H1 (cell line): ENCODE measurements at regions not wholly inside any gene's neighbourhood (a gene's known extent, or its start where the extent isn't known, plus 50 kb on each side); places are given as distances from the start of the nearest gene placed in this dataset.

Source experiments
- BCL11A ChIP-seq, 2 experiments: IDR thresholded peaks; one replicate each; pipeline ENCODE4 v1.6.1; 2011; ENCODE audit warnings: low read depth in 2 of 2, low read length in 2 of 2, mild to moderate bottlenecking in 2 of 2
- CHD2 ChIP-seq: IDR thresholded peaks from 2 replicates; pipeline ENCODE4 v1.6.1; 2012; ENCODE audit warnings: low read length, improper control_type of control experiment
- CTCF ChIP-seq, 3 experiments: IDR thresholded peaks; 1 replicate in 2 of 3; 2 replicates in 1 of 3; pipeline versions ENCODE4 v1.5.1 to v1.6.1; 2011; ENCODE audit warnings: low read length in 3 of 3, mild to moderate bottlenecking in 3 of 3, inconsistent platforms in 2 of 3, low read depth in 1 of 3, moderate library complexity in 1 of 3; ENCODE audit not compliant: insufficient read depth in 1 of 3; ENCODE audit errors: control extremely low read depth in 1 of 3
- E2F6 ChIP-seq: IDR thresholded peaks from 2 replicates; pipeline ENCODE4 v1.6.1; 2012; ENCODE audit warnings: inconsistent platforms
- MAFK ChIP-seq: IDR thresholded peaks from 2 replicates; pipeline ENCODE4 v1.6.1; 2012; ENCODE audit warnings: low read depth, mild to moderate bottlenecking, improper control_type of control experiment, low read length
- NRF1 ChIP-seq: IDR thresholded peaks from 2 replicates; pipeline ENCODE4 v1.6.1; 2011; ENCODE audit warnings: mild to moderate bottlenecking, low read depth, low read length, improper control_type of control experiment
- POLR2A ChIP-seq, 2 experiments: IDR thresholded peaks; 1 replicate in 1 of 2; 2 replicates in 1 of 2; pipeline ENCODE4 v1.6.1; 2011; ENCODE audit warnings: low read depth in 2 of 2, low read length in 2 of 2, mild to moderate bottlenecking in 2 of 2; ENCODE audit errors: control extremely low read depth in 1 of 2
- SIX5 ChIP-seq: IDR thresholded peaks from 2 replicates; pipeline ENCODE4 v1.6.1; 2011; ENCODE audit warnings: mild to moderate bottlenecking, low read depth, low read length
- TCF12 ChIP-seq: IDR thresholded peaks from 2 replicates; pipeline ENCODE4 v1.6.1; 2011; ENCODE audit warnings: low read depth, mild to moderate bottlenecking, low read length
- USF2 ChIP-seq: IDR thresholded peaks from 2 replicates; pipeline ENCODE4 v1.6.1; 2011; ENCODE audit warnings: low read length, improper control_type of control experiment

DNA sequence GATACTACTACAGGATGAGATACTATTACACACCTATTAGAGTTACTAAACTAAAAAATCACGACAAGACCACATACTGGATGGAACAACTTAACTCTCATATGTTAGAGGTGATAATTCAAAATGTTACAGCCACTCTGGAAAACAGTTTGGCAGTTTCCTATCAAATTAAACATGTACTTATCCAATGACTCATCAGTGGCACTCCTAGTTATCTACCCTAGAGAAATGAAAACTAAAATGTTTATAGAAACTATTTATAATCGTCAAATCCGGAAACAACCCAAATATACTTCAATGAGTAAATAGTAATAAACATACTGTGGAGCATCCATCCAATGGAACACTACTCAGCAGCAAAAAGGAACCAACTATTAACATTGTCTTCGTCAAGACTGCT is 137.0 kb upstream of the RBBP8 start:
- no peak for TF ChIP-seq NRF1
- TF ChIP-seq CTCF (IDR thresholded peaks at IDR 0.05; ENCODE audit: control extremely low read depth in 1 of 3, insufficient read depth in 1 of 3, low read depth in 1 of 3, low read length in 3 of 3), result no peak
- no peak for TF ChIP-seq USF2
- TF ChIP-seq MAFK, result no peak
- no peak for TF ChIP-seq SIX5
- TF ChIP-seq POLR2A (IDR thresholded peaks at IDR 0.05; ENCODE audit: control extremely low read depth in 1 of 2, low read depth in 2 of 2, low read length in 2 of 2), result no peak
- TF ChIP-seq CHD2, result no peak
- no peak for TF ChIP-seq TCF12
- TF ChIP-seq BCL11A (IDR thresholded peaks at IDR 0.05; ENCODE audit: low read depth in 2 of 2, low read length in 2 of 2), result no peak
- TF ChIP-seq E2F6, result no peak
